ENCODE measurements at regions not wholly inside any gene's neighbourhood (a gene's known extent, or its start where the extent isn't known, plus 50 kb on each side); places are given as distances from the start of the nearest gene placed in this dataset.

DNA sequence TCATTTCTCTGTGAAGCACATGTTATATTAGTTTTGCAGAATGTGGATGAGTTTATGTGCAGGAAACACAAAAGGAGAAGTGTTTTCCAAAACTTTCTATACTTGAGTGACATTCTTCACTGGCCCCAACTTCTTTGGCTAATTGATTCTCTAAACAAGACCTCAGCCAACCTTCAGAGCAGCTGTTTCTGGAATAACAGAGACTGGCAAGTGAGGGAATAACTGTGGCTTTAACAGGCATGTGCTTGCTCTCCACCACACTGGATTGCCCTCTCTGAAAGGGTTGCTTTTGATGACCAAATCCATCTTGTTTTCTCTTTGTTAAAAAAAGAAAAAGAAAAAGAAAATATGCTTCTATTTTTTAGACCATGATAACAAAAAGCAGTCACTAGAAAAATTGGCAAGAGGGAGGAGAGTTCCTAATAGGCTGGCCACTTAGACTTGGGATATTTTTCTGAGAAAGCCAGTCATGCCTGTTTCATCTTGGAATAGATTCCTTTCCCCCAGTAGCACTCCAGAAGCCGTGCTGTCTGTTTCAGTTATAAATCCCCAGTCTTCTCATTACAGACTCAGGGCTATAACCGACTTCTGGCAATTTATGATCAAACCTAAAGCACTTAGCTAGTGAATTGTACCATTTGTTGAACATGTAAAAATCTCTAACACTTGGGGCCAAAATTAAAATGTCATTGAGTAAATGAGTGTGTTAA, 295.0 kb upstream of the NR3C2 start:
- TF ChIP-seq EZH2 (IDR thresholded peaks at IDR 0.05; ENCODE audit: insufficient read depth, poor library complexity, severe bottlenecking), result no peak
- no peak for TF ChIP-seq EZH2phosphoT487 (IDR thresholded peaks at IDR 0.05; ENCODE audit: insufficient read depth, low read depth)
